NCI-H146 treated with DMSO at 0.1 percent for 48 hours (cell line): ENCODE measurements at regions not wholly inside any gene's neighbourhood (a gene's known extent, or its start where the extent isn't known, plus 50 kb on each side); places are given as distances from the start of the nearest gene placed in this dataset.
"Not testable (repeated sequence)": the region's sequence is repeated elsewhere in the genome, so short reads cannot be mapped to it uniquely, and the experiment has no call there.

ENCODE experiments used
- DNase-seq: peaks from one replicate; lab custom pipeline; 2025; ENCODE audit not compliant: unreplicated experiment; lab: John Stamatoyannopoulos, UW

DNA sequence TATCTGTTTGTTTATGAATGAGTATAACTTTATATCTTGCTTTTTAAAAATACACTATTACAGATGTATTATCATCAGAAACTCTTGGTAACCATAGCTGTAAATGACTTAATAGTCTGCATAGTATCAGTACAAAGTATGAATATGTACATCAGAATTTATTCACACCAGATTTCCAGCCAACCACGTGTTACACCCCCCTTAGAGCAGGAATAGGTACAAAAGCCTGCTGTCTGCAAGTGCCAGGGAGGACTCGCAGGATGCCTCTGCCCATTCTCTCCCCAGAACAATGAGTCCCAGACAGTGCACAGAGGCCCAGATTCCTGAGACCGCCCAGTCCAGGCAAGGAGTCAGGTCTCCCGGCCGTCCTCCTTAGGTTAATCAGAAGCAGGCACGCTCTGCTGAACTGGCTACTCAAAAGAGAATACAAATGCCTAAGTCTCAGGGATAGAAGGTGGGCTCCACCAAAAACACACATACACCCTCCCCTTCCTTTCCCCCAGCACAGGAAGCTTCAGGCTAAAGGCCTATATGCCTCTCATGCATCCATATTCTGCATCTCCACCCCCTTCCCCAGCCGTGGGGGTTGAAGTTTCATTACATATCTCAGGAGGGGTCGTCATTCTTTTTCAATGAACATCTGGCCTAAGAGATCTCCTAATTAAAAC lies 159.1 kb upstream of the CDH11 start:
- no peak for DNase-seq

- no peak for DNase-seq
Measured at GRCh38 chr16:65279576-65279975, 157.7 kb upstream of the CDH11 start.

- no peak for DNase-seq
Measured at GRCh38 chr16:65278874-65279273, 157.0 kb upstream of the CDH11 start.

GRCh38 chr16:65274566-65274965 lies 152.7 kb upstream of the CDH11 start:
- no peak for DNase-seq

DNA sequence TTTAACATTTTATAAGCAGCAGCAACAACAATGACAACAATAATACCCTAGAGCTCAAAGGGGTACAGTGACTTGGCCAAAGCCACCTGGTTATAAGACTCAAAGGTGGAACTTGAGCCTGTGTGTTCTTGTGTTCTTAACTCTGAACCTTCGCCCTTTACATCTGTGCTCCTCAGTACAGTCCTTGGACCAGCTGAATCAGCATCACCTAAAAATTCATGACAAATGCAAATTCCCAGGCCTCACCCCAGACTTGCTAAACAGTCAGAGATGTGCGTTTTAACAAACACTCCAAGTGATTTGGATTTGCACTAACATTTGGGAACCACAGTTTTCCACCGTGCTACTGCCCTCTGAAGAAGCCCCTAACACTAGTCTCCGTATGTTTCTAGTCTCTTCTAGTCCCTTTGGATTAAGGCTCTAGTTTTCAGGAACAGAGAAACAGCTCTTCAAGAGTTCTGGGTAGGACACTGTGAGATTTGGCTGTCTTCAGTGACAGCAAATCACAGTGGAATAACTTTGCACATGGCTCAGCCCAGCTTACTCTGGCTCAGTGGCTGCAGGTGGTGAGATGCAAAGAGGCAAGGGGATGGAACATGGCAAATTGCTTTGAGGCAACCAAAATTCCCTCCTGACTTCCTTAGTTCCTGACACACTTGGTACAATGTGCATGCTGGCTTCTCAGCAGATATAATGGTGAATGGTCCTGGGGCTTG lies 151.0 kb upstream of the CDH11 start:
- no peak for DNase-seq

GRCh38 chr16:65271996-65272395 lies 150.1 kb upstream of the CDH11 start:
- DNase-seq = no peak

DNA sequence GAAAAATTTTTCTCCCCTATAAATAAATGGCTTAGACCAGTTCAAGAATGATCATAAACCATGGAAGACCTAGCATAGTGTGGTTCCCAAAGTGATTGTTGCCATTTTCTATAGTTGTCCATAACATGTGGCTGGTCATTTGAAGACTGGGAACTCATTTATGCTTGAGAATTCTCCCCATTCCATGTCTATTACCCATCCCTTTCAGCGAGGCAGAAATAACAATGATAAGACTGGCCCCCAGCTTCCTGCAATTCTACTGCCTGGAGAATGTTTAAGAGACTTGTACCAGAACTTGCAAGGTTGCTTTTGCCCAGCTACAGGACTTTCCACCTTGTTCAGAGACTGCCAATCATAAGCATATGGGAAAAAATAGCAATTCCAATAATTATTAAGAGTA lies 146.5 kb upstream of the CDH11 start:
- no peak for DNase-seq

- DNase-seq = no peak
Measured at GRCh38 chr16:65263896-65264295, 142.0 kb upstream of the CDH11 start.

- DNase-seq = no peak
Measured at GRCh38 chr16:65260746-65261145, 138.9 kb upstream of the CDH11 start.

GRCh38 chr16:65254144-65254543 lies 132.3 kb upstream of the CDH11 start:
- DNase-seq = no peak

DNA sequence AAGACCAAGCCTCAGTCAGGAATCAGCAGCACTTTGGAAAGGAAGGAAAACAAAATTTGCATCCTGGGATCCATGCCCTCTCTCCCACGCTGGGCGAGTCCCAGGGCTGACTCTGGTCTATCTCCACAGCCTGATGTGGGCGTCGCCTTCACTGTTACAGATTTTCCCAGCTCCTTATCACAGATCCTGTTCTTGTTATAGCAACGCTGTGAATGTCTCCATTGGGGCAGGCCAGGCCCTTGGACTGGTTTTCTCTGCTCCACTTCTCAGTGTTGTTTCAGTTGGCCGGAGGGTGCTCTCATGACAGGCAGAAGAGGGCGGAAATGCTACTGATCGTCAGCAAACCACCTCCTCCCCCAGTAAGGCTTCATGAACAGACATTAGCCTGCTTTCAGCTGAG lies 127.9 kb upstream of the CDH11 start:
- no peak for DNase-seq

GRCh38 chr16:65244787-65245186 lies 122.9 kb upstream of the CDH11 start:
- DNase-seq = no peak

DNA sequence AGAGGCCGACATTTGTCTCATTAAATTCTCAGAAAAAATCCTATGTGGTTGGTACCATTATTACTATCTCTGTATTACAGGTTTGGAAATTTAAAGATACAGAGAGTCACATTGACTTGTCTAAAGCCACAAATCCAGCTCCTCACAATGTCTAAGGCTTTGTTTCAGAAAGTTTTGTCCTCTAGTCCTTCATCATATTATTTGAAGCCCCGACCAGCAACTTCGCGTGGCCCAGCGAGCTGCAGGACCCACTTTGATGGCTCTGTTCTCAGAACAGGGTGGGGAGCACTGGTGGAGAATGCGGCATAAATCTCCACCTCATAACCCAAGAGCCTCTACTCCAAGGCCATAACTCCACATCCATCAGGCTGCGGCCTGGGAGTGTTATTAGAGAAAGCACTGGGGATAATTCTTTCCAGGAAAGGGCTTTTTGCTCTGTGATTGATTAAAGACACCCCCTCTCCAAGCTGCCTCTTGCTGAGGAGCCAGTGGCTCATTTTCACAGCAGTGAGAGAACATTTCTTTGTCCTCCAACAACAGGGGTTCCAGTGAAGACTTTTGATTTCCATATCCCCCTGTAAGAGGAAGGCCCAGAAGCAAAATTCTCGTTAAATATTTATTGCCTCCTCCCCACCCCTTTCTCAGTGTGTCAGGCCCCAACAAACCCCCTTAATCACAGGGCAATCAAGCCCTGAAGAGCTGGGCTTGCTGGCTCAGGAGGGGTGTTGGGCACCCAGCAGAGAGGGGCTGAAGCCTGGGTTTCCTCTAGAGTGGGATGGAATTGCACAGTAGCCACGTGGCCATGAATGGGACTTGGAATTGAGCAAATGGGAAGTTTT lies 113.7 kb upstream of the CDH11 start:
- no peak for DNase-seq

GRCh38 chr16:65234721-65235320 lies 113.0 kb upstream of the CDH11 start:
- not testable (repeated sequence) for DNase-seq

DNA sequence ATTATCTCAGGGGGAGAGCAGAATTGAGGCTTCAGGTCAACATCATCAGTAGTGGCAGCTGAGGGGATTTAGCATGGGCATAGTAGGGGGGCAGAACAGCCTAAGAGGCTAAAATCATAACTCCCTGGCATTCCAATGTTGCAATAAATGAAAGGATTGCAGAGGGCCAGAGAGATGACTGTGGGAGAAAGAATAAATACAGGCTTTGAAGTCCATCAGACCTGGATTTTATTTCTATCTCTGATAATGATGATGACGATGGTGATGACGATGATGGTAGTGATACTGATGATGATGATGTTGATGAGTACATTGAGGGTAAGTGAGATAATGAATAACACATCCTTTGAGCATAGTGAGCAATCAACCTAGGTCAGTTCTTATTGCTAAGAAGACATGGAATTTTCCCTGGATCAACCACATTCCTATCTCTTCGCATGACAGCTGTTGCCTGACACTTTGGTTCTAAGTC lies 107.4 kb upstream of the CDH11 start:
- DNase-seq = no peak

GRCh38 chr16:65227150-65227835 lies 105.4 kb upstream of the CDH11 start:
- DNase-seq = no peak

DNA sequence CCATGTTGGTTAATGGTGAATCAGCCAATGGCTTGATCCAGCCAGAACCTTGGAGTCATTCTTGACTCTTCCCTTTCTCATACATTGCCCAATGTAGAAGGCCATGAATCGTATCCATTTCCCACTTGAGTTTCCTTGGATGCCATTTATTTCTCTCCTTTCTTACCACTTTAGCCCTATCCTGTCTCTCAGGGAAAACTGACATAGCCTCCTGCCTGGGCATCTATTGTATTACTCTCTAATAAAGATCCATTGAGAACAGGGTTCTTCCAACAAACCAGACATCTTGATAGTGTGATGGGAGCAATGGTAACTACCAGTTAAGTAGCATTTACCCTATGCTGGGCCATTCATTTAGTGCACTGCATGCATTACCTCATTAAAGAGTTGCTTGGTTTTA lies 104.2 kb upstream of the CDH11 start:
- no peak for DNase-seq

- no peak for DNase-seq
Measured at GRCh38 chr16:65225488-65225887, 103.6 kb upstream of the CDH11 start.

DNA sequence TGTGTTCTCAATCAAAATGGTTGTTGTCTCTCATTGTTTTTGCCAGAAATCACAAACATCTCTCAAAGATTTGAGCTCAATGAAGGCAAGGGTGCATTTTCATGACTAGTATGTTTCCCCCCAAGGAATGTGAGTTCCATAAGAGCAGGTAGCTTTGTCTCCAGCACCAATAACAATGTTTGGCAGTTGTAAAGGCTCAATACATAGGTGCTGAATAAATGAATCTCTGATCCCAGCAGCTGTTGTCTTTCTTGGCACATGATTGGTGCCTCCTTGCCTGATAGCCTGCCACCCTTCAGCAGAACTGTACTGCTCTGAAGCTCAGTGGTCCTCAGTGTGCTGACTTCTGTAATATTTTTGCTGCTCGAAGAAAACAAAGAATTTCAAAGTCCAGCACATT lies 103.1 kb upstream of the CDH11 start:
- no peak for DNase-seq

GRCh38 chr16:65224471-65224870 lies 102.6 kb upstream of the CDH11 start:
- no peak for DNase-seq

DNA sequence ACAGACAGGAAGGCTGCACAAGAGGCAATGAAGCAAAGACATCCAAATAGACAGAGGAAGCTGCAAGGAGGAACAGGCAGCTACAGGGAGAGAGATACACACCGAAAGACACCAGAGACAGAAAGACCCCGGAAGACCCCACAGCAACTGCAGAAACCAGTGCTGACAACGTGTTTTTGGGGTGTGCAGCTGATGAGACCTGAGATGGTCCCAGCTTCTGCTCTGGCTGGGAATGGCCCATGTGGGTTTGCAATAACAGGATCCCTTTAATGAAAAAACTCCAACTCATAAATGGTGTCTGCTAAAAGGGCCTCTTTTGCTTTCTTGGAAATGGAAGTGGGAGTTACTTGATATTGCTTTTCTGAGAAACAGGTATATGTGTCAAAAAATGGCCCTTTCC lies 101.5 kb upstream of the CDH11 start:
- no peak for DNase-seq
